ENCODE measurements at regions not wholly inside any gene's neighbourhood (a gene's known extent, or its start where the extent isn't known, plus 50 kb on each side); places are given as distances from the start of the nearest gene placed in this dataset.

DNA sequence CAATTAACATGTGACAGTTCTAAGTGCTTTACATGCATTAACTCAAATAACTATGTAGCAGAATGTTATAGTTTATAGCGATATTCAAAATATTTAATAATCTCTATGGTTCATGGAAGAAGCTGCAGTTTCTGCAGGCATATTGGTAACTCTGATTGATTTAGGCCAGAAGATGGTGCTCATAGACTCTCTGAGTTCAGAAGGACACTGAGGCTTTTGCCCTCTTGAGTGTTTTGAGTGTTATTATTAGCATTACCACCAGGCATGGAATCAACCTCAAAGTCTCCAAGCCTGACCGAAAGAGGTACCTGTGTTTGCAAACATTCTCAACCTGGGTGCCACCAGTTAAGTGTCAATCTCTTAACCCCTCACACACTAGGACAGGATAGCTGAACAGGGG, 792.3 kb upstream of the PCDH7 start:
- Mint-ChIP-seq H3K4me1 (no peaks in the 10 kb centered on the region), H3K9me3 (ENCODE audit: insufficient read depth) (peaks cover 3% of the 10 kb centered on the region), H3K27me3 (no peaks in the 10 kb centered on the region), H3K4me3 (no peak overlapping the region), H3K27ac (no peak overlapping the region)
- WGBS (ENCODE audit: insufficient coverage), result no CpG with 5 or more reads among the region's 2 CpGs
- CTCF ChIA-PET, result no interaction called here
- Histone ChIP-seq H3K4me3 (ENCODE audit: control extremely low read depth in 1 of 5, extremely low read depth in 1 of 5, insufficient read depth in 1 of 5, low read depth in 2 of 5, low read length in 4 of 5) (no peak overlapping the region), H3K9me3 (ENCODE audit: control extremely low read depth in 1 of 3, control insufficient read depth in 2 of 3, insufficient read depth in 1 of 3, low read length in 2 of 3) (peaks cover 0 to 8% (median 0%) of the 10 kb centered on the region in 3 donors), H3K9ac (ENCODE audit: low read length) (no peak overlapping the region), H3K36me3 (replicated peaks in 1 of 2; ENCODE audit: control extremely low read depth in 1 of 2, control insufficient read depth in 1 of 2, extremely low read depth in 1 of 2, insufficient read depth in 2 of 2, low read length in 1 of 2) (no peaks in the 10 kb centered on the region), H4K20me1 (ENCODE audit: control insufficient read depth, insufficient read depth, low read length, poor library complexity, severe bottlenecking) (no peaks in the 10 kb centered on the region), H3K27ac (ENCODE audit: low read length in 2 of 2) (no peak overlapping the region), H2AFZ (ENCODE audit: insufficient read depth, low read depth, low read length, poor library complexity, severe bottlenecking) (no peak overlapping the region), H3K79me2 (ENCODE audit: control insufficient read depth, insufficient read depth, low read length) (no peaks in the 10 kb centered on the region), H3K4me2 (replicated peaks; ENCODE audit: low read depth, low read length, poor library complexity, severe bottlenecking) (no peak overlapping the region), H3K27me3 (replicated peaks in 1 of 4; ENCODE audit: control extremely low read depth in 1 of 4, control insufficient read depth in 3 of 4, insufficient read depth in 4 of 4, low read length in 3 of 4) (no peaks in the 10 kb centered on the region), H3K4me1 (ENCODE audit: control insufficient read depth in 2 of 2, insufficient read depth in 2 of 2, low read length in 2 of 2) (no peaks in the 10 kb centered on the region)
- DNase-seq (no peak), ATAC-seq (ENCODE audit: low read depth) (no peak)
- TF ChIP-seq EZH2 (IDR thresholded peaks at IDR 0.05; ENCODE audit: borderline replicate concordance, insufficient read depth, low read depth, low read length, poor library complexity, severe bottlenecking), result no peak
- TF ChIP-seq, protein P1, sequence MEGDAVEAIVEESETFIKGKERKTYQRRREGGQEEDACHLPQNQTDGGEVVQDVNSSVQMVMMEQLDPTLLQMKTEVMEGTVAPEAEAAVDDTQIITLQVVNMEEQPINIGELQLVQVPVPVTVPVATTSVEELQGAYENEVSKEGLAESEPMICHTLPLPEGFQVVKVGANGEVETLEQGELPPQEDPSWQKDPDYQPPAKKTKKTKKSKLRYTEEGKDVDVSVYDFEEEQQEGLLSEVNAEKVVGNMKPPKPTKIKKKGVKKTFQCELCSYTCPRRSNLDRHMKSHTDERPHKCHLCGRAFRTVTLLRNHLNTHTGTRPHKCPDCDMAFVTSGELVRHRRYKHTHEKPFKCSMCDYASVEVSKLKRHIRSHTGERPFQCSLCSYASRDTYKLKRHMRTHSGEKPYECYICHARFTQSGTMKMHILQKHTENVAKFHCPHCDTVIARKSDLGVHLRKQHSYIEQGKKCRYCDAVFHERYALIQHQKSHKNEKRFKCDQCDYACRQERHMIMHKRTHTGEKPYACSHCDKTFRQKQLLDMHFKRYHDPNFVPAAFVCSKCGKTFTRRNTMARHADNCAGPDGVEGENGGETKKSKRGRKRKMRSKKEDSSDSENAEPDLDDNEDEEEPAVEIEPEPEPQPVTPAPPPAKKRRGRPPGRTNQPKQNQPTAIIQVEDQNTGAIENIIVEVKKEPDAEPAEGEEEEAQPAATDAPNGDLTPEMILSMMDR (IDR thresholded peaks at IDR 0.05), result no peak
- intact Hi-C loops (cut with micrococcal nuclease), result no loop called here
- POLR2A ChIA-PET, result no interaction called here

DNA sequence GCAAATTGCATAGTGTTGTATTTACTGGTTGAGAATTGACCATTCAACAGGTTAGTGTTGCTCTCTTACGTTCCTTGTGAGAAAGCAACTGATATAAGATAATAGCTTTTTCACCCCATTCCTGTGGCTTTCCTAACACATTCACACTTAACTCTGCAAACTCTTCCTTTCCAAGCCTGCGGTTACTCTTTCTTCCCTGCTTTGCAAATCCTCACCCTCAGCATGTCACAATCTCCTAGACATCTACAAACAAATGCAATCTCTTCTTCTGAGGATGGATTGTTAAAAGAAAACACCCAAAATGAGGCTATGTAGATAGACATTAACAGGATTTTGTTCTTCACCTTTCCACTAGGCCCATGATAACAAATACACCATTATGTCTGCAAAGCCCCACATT, 771.7 kb upstream of the PCDH7 start:
- Histone ChIP-seq H3K36me3 (replicated peaks in 1 of 2; ENCODE audit: control extremely low read depth in 1 of 2, control insufficient read depth in 1 of 2, extremely low read depth in 1 of 2, insufficient read depth in 2 of 2, low read length in 1 of 2) (no peaks in the 10 kb centered on the region), H3K27me3 (replicated peaks in 1 of 4; ENCODE audit: control extremely low read depth in 1 of 4, control insufficient read depth in 3 of 4, insufficient read depth in 4 of 4, low read length in 3 of 4) (no peaks in the 10 kb centered on the region), H3K79me2 (ENCODE audit: control insufficient read depth, insufficient read depth, low read length) (no peaks in the 10 kb centered on the region), H3K4me2 (replicated peaks; ENCODE audit: low read depth, low read length, poor library complexity, severe bottlenecking) (no peak overlapping the region), H3K9me3 (ENCODE audit: control extremely low read depth in 1 of 3, control insufficient read depth in 2 of 3, insufficient read depth in 1 of 3, low read length in 2 of 3) (no peaks in the 10 kb centered on the region), H3K9ac (ENCODE audit: low read length) (no peak overlapping the region), H4K20me1 (ENCODE audit: control insufficient read depth, insufficient read depth, low read length, poor library complexity, severe bottlenecking) (no peaks in the 10 kb centered on the region), H3K4me3 (ENCODE audit: control extremely low read depth in 1 of 5, extremely low read depth in 1 of 5, insufficient read depth in 1 of 5, low read depth in 2 of 5, low read length in 4 of 5) (no peak overlapping the region), H3K4me1 (ENCODE audit: control insufficient read depth in 2 of 2, insufficient read depth in 2 of 2, low read length in 2 of 2) (no peaks in the 10 kb centered on the region), H2AFZ (ENCODE audit: insufficient read depth, low read depth, low read length, poor library complexity, severe bottlenecking) (no peak overlapping the region), H3K27ac (ENCODE audit: low read length in 2 of 2) (no peak overlapping the region)
- no peaks in the 10 kb centered on the region for H3K4me1 Mint-ChIP-seq
- ATAC-seq (ENCODE audit: low read depth), result no peak
- H3K4me3 Mint-ChIP-seq, result no peak overlapping the region
- WGBS (ENCODE audit: insufficient coverage), result 67% methylated on average over 1 of the region's 2 CpGs
- no peaks in the 10 kb centered on the region for H3K27me3 Mint-ChIP-seq
- peaks cover 4% of the 10 kb centered on the region for H3K9me3 Mint-ChIP-seq (ENCODE audit: insufficient read depth)
- H3K27ac Mint-ChIP-seq, result no peak overlapping the region
- TF ChIP-seq, protein P1 (IDR thresholded peaks at IDR 0.05), result no peak
- ChIA-PET CTCF (no interaction called here), POLR2A (no interaction called here)
- DNase-seq, result no peak
- intact Hi-C loops (cut with micrococcal nuclease), result no loop called here

Measured in B cell (primary cell).